Activated CD4-positive, alpha-beta T cell treated with anti-CD3 and anti-CD28 coated beads, Interleukin-2, Interleukin-4, amounts not matched to agents 100 ng/mL and 50 ng/mL, durations not matched to agents 16 hours and 8 hours (primary cell): ENCODE measurements at regions not wholly inside any gene's neighbourhood (a gene's known extent, or its start where the extent isn't known, plus 50 kb on each side); places are given as distances from the start of the nearest gene placed in this dataset.

ENCODE experiments used
- DNase-seq: peaks from one replicate; pipeline ENCODE4 v3.0.0-alpha.2; 2020; ENCODE audit warnings: low spot score

- no peak for DNase-seq
Observed at GRCh38 chr10:5310914-5311313, 53.9 kb upstream of the UCN3 start.

- DNase-seq, result no peak
Observed at GRCh38 chr10:5311617-5312016, 53.1 kb upstream of the UCN3 start.

- DNase-seq, result no peak
Observed at GRCh38 chr10:5314840-5315239, 49.9 kb upstream of the UCN3 start.
